ENCODE measurements at regions not wholly inside any gene's neighbourhood (a gene's known extent, or its start where the extent isn't known, plus 50 kb on each side); places are given as distances from the start of the nearest gene placed in this dataset.
A peak's percentile ranks its signal among the peaks of the same experiment; 100 is the strongest.
"Not testable (repeated sequence)": the region's sequence is repeated elsewhere in the genome, so short reads cannot be mapped to it uniquely, and the experiment has no call there.

DNA sequence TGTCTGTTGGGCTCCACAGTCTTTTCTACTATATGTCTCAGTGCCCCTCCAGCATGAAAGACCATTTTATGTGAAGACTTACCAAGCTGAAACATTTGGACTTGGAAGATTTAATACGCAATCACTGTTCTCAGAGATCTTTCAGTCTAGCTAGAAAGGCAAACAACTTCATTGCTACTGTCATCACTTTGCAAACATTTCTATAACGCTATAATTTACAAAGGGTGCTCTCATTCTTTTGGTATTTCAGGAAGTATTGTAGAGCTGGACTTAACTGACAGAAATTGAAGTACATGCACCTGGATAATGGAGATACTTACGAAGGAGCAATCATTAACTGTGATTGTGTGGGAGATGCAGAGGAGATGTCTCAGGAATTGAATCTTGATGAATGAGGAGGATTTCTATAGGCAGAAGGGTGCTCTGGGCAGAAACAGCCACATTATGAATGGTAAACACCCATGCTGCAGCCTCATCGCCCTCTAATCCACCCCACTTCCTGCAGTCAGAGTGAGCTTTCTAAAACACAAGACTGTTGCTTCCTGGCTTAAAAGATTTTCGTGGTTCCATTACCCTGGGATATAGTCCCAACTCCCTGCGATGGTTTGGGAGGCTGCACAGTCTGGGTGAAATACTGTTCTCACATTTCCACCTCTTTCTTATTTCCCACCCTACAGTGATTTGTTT is 75.1 kb upstream of the GNG12 start:
- H3K4me3 ChIP-seq (ENCODE audit: low read length), result no peak overlapping the region
- no peak for DNase-seq (ENCODE audit: low read depth)
- no peak for TF ChIP-seq CTCF (conservative IDR thresholded peaks at IDR 0.05; ENCODE audit: low read length)

DNA sequence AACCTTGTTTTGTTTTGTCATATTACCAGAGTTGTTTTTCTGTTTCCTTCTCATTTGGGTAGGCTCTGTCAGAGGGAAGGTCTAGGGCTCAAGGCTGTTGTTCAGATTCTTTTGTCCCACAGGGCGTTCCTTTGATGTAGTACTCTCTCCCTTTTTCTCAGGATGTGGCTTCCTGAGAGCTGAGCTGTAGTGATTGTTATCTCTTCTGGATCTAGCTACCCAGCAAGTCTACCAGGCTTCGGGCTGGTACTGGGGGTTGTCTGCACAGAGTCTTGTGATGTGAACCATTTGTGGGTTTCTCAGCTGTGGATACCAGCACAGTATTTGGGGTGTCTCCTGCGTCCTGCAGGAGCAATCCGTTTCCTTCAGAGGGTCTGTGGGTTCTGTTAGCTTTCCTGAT is 74.2 kb upstream of the GNG12 start:
- DNase-seq (ENCODE audit: low read depth); H3K4me3 ChIP-seq (ENCODE audit: low read length): not testable (repeated sequence)

GRCh38 chr1:67906015-67906414 is 72.7 kb upstream of the GNG12 start:
- not testable (repeated sequence) for DNase-seq (ENCODE audit: low read depth)

DNA sequence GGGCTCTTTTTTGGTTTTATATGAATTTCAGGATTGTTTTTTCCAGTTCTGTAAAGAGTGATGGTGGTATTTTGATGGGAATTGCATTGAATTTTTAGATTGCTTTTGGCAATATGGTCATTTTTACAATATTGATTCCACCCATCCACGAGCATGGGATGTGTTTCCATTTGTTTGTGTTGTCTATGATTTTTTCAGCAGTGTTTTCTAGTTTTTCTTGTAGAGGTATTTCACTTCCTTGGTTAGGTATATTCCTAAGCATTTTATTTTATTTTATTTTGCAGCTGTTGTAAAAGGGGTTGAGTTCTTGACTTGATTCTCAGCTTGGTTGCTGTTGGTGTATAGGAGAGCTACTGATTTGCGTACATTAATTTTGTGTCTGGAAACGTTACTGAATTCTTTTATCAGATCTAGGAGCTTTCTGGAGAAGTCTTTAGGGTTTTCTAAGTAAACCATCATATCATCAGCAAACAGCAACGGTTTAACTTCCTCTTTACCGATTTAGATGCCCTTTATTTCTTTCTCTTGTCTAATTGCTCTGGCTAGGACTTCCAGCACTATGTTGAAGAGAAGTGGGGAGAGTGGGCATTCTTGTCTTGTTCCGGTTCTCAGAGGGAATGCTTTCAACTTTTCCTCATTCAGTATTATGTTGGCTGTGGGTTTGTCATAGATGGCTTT is 69.4 kb upstream of the GNG12 start:
- DNase-seq (ENCODE audit: low read depth); H3K4me3 ChIP-seq (ENCODE audit: low read length): not testable (repeated sequence)

More at GRCh38 chr1:67906015-67906414, 72.7 kb upstream of the GNG12 start:
- not testable (repeated sequence) for H3K4me3 ChIP-seq (ENCODE audit: low read length)

- H3K4me3 ChIP-seq (ENCODE audit: low read length), result no peak overlapping the region
- no peak for DNase-seq (ENCODE audit: low read depth)
- no peak for TF ChIP-seq CTCF (conservative IDR thresholded peaks at IDR 0.05; ENCODE audit: low read length)
Observed at GRCh38 chr1:67898033-67898726, 64.9 kb upstream of the GNG12 start.

DNA sequence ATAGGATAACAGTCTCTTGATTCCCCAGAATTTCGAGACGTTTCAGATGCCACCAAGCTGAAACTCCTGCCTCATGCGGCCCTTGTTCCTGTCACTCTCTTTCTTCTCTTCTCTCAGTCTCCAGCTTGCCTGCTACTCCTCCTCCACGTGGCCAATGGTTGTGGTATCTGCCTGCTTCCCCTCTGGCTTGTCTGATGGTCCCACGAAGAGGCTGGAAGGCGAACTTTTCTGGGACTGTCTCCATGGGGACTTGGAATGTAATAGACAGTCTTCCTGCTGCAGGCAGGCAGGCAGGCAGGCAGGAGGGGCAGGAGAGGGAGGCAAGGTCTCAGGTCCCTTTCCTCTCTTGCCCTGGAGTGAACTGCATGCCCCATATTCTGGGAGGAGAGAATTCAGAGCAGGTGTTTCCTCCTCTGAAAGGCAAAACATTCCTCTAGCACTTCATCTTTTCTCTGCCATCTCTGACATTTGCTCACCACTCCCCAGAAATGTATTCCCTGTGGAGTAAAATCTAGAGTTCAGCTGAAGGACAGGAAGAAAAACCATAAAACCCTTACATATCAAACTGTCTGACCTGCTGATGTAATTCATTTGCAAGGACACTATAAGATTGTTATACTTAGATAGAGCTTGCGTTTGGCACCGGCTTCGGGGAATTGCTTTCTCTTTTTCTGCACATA is 64.1 kb upstream of the GNG12 start:
- DNase-seq (ENCODE audit: low read depth), result peak; percentile 72
- H3K4me3 ChIP-seq (ENCODE audit: low read length), result no peak overlapping the region
- no peak for TF ChIP-seq CTCF (conservative IDR thresholded peaks at IDR 0.05; ENCODE audit: low read length)

- no peak for TF ChIP-seq CTCF (conservative IDR thresholded peaks at IDR 0.05; ENCODE audit: low read length)
- H3K4me3 ChIP-seq (ENCODE audit: low read length), result no peak overlapping the region
- no peak for DNase-seq (ENCODE audit: low read depth)
Observed at GRCh38 chr1:67896826-67897225, 63.6 kb upstream of the GNG12 start.

GRCh38 chr1:67894981-67895735 is 61.9 kb upstream of the GNG12 start:
- DNase-seq (ENCODE audit: low read depth), result no peak
- no peak overlapping the region for H3K4me3 ChIP-seq (ENCODE audit: low read length)
- no peak for TF ChIP-seq CTCF (conservative IDR thresholded peaks at IDR 0.05; ENCODE audit: low read length)

All from AG10803 (cell line).